ENCODE measurements at regions not wholly inside any gene's neighbourhood (a gene's known extent, or its start where the extent isn't known, plus 50 kb on each side); places are given as distances from the start of the nearest gene placed in this dataset.

DNA sequence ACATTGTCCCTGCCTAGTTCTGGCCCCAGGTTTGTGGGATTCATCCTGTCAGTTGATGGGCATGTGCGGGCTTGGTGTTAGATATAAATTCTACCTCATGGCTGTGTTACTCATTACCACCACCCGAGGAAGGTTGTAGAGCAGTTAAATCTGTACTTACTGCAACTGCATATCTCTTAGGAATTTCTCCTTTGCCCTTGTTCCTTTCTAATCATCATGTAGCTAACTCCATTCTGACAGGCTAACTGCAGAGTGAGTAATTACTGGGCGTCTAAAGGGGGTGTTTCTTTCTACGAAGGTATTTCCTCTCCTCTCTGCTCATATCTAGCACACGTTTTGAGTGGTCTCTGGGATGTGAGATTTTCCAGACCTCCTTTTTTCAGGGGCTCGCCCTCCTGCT lies 1076.7 kb downstream of the TMTC2 start:
- no peak for TF ChIP-seq POLR2A (IDR thresholded peaks at IDR 0.05)
- TF ChIP-seq, protein P1, sequence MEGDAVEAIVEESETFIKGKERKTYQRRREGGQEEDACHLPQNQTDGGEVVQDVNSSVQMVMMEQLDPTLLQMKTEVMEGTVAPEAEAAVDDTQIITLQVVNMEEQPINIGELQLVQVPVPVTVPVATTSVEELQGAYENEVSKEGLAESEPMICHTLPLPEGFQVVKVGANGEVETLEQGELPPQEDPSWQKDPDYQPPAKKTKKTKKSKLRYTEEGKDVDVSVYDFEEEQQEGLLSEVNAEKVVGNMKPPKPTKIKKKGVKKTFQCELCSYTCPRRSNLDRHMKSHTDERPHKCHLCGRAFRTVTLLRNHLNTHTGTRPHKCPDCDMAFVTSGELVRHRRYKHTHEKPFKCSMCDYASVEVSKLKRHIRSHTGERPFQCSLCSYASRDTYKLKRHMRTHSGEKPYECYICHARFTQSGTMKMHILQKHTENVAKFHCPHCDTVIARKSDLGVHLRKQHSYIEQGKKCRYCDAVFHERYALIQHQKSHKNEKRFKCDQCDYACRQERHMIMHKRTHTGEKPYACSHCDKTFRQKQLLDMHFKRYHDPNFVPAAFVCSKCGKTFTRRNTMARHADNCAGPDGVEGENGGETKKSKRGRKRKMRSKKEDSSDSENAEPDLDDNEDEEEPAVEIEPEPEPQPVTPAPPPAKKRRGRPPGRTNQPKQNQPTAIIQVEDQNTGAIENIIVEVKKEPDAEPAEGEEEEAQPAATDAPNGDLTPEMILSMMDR (IDR thresholded peaks at IDR 0.05) = no peak

All from right lobe of liver (tissue), 4 donors.